Right hindlimb (tissue), 1 donor: ENCODE measurements at regions not wholly inside any gene's neighbourhood (a gene's known extent, or its start where the extent isn't known, plus 50 kb on each side); places are given as distances from the start of the nearest gene placed in this dataset.
A peak's percentile ranks its signal among the peaks of the same experiment; 100 is the strongest.

Source experiments
- DNase-seq: peaks from one replicate; pipeline ENCODE4 v3.0.0-alpha.2; 2018

GRCh38 chr12:115243933-115244628 lies 560.1 kb upstream of the TBX3 start:
- DNase-seq, result no peak

- no peak for DNase-seq
Measured at GRCh38 chr12:115240251-115240650, 556.3 kb upstream of the TBX3 start.

- no peak for DNase-seq
Measured at GRCh38 chr12:115235880-115236279, 551.9 kb upstream of the TBX3 start.

GRCh38 chr12:115233891-115234543 lies 550.0 kb upstream of the TBX3 start:
- DNase-seq, result no peak

GRCh38 chr12:115232455-115233156 lies 548.6 kb upstream of the TBX3 start:
- DNase-seq, result no peak

- DNase-seq, result no peak
Measured at GRCh38 chr12:115230606-115231005, 546.6 kb upstream of the TBX3 start.

- DNase-seq, result no peak
Measured at GRCh38 chr12:115229517-115229916, 545.5 kb upstream of the TBX3 start.

- DNase-seq, result no peak
Measured at GRCh38 chr12:115228434-115228833, 544.5 kb upstream of the TBX3 start.

GRCh38 chr12:115227137-115227615 lies 543.2 kb upstream of the TBX3 start:
- no peak for DNase-seq

GRCh38 chr12:115225845-115226244 lies 541.9 kb upstream of the TBX3 start:
- DNase-seq, result no peak

GRCh38 chr12:115223991-115224390 lies 540.0 kb upstream of the TBX3 start:
- DNase-seq, result no peak

GRCh38 chr12:115223322-115223721 lies 539.3 kb upstream of the TBX3 start:
- DNase-seq, result no peak

- no peak for DNase-seq
Measured at GRCh38 chr12:115222220-115222619, 538.2 kb upstream of the TBX3 start.

GRCh38 chr12:115216301-115216700 lies 532.3 kb upstream of the TBX3 start:
- no peak for DNase-seq

GRCh38 chr12:115215544-115215943 lies 531.6 kb upstream of the TBX3 start:
- DNase-seq, result no peak

- peak; percentile 80 for DNase-seq
Measured at GRCh38 chr12:115213538-115214016, 529.6 kb upstream of the TBX3 start.

GRCh38 chr12:115213118-115213517 lies 529.1 kb upstream of the TBX3 start:
- DNase-seq, result no peak

- DNase-seq, result no peak
Measured at GRCh38 chr12:115212356-115212755, 528.4 kb upstream of the TBX3 start.

GRCh38 chr12:115210533-115211252 lies 526.7 kb upstream of the TBX3 start:
- DNase-seq, result peak; percentile 52

GRCh38 chr12:115209230-115209629 lies 525.3 kb upstream of the TBX3 start:
- DNase-seq, result no peak

- DNase-seq, result no peak
Measured at GRCh38 chr12:115208098-115208497, 524.1 kb upstream of the TBX3 start.

- no peak for DNase-seq
Measured at GRCh38 chr12:115207216-115207915, 523.4 kb upstream of the TBX3 start.
